Stimulated activated CD4-positive, alpha-beta T cell treated with anti-CD3 and anti-CD28 coated beads, Interleukin-12 subunit alpha, Interleukin-12 subunit beta, amount 100 ng/mL, for 48 hours (primary cell): ENCODE measurements at regions not wholly inside any gene's neighbourhood (a gene's known extent, or its start where the extent isn't known, plus 50 kb on each side); places are given as distances from the start of the nearest gene placed in this dataset.

ENCODE experiments used
- DNase-seq, 3 donors: peaks; one replicate each; pipeline ENCODE4 v3.0.0-alpha.2; 2020; ENCODE audit warnings: low read depth in 2 of 3, low spot score in 1 of 3

DNA sequence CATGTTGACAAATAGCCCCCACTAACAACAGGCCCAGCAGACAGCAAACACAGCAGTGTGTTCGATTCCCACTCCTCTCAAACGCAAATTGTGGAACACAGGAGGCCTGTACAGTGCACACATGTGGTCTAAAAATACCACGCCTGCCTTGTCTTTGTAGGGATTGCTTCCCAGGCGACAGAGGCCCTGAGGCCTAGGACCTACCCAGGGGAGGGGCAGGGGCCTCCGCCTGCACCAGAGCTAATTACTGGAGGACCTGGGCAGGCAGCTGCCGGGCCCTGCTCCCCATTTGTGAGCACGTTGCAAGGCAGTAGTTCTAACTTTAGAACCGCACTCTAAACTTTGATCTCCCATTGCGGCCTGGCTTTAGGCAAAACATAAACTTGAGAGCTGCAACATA lies 316.0 kb downstream of the TXNL1 start:
- DNase-seq, result no peak

DNA sequence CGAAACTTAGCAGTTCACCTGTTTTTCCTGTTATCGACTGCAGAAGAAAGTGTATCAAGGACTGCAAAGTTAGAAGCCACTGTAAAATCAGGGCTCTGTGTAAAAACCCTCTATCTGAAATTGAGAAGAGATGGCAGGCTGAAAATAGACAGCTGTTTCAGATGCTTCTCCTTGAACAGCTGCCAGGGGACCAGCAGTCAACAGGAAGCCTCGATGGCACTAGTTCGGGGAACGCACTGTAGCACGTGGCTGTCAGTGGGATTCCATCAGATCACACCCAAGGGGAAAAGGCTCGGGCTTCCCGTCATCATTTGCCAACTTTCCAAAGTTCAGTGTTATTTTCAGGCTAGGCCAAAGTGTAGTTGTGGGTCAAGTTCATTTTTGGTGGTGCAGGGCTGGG lies 316.9 kb downstream of the TXNL1 start:
- DNase-seq, result no peak

DNA sequence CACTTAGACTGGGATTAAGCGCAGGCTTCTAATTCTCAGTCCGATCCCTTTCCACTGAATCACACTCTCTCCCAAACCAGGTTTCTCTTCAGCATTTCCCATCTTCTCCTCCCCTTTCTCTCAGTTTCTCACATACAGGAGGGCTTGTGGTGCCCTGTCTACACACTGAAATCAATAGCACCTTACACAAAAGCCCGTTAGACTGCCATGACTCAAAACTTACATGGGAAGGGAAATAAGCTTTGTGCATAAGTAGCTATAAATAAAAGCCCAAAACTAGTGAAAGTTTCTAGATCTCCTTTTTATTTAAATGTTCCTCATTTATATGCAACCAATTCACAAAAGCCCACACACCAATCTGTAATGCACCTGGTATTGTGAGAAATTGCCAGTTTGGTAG lies 318.4 kb downstream of the TXNL1 start:
- no peak for DNase-seq

DNA sequence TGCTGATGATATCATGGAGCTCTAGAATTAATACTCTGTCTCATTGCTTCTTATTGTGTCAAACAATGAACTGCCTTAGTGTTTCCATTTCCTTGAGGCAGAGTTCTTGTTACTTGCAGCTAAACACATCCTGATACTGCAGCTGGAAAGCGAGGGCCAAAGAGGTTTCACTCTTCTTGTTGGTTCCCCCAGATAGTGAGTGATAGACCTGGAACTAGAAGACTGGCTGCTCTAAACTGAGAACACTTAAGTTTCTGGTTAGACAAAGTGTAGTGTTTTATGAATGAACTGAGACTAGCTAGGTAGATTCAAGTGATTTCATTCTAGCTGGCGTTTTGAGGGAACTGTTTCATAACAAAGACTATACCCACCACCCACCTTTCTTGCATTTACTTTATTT lies 321.7 kb downstream of the TXNL1 start:
- no peak for DNase-seq

DNA sequence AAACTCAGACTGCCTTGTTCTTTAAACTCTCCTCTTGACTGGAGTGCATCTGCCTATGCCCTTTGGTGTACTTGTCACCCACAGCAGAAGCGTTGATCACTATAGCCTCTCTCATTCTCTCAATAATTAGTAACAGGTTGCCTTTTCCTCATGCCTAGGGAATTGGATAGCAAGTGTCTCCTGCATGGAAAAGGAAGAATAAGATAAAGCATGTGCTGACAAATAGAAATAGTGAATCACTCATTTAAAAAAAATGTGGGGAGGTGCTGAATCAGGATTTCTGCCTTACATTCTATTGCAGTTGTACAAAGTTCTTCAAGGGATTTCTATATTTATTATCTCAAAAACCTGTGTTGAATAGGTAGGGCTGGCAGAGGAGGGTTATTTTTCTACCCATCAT lies 323.0 kb downstream of the TXNL1 start:
- DNase-seq, result no peak

DNA sequence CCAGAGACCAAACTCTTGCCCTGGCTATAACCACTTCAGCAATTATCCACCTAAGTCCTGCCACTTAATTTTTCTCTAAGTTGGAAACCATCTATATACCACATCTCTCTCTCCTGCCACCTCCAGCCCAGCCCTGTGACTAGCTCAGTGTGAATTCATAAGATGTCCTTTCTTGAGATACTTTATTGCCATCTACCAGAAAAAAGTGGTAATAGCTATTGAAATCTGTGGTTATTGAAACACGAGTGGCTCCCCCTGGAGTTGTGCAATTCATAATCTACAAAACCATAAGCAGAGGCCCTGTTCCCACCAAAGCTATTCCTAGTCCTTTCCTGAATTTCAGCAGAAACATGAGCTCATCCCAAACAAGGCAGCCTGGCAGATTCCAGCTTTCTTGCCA lies 324.0 kb downstream of the TXNL1 start:
- no peak for DNase-seq

DNA sequence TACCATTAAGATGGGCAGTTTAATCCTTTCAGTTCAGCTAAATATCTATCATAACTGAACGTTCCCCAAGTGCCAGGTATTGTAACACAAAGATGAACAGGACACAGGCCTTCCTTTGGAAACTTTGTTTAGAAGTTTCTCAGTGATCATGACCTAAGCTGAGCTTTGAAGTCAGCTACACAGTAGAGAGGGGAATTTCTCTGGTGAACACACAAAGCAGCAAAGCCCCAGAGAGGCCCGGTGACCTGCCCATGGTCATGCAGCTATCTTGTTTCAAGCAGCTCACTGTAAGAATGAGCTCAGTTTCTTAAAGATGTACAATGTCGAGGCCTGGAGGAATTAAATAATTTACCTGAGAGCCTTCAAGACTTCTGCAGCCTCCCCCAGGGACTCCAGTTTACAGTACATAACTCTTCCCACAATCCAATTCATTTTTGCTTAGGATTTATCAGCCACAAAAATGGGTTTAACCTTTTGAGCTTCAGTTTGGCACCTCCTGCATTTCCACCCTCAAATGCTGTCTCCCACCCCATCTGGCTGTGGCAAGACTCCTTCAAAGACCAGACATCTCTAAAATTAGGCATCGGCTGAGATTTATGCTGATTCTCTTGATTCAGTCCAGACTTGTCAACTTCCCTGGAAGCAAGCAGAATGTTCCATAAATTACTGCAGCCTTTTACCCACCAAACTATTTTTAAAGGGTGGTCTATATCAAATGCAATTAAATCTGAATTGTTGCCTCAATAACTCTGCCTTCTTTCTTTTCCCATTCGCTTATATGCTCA lies 325.6 kb downstream of the TXNL1 start:
- no peak for DNase-seq

DNA sequence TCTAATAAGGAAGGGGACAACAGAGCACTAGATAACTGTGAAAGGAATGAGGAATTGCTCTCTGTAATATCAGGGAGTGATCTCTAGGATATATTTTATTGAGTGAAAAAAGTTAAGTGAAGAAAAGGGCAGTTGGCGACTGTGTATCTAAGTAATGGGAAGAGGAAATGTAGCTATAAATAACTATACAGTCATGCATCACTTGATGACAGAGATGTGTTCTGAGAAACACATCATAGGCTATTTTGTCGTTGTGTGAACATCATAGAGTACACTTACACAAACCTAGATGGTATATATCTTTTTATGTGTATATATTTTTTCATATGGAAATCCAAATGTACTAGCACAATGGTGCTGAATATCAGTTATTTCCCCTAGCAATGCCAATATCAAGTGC lies 329.3 kb downstream of the TXNL1 start:
- no peak for DNase-seq

DNA sequence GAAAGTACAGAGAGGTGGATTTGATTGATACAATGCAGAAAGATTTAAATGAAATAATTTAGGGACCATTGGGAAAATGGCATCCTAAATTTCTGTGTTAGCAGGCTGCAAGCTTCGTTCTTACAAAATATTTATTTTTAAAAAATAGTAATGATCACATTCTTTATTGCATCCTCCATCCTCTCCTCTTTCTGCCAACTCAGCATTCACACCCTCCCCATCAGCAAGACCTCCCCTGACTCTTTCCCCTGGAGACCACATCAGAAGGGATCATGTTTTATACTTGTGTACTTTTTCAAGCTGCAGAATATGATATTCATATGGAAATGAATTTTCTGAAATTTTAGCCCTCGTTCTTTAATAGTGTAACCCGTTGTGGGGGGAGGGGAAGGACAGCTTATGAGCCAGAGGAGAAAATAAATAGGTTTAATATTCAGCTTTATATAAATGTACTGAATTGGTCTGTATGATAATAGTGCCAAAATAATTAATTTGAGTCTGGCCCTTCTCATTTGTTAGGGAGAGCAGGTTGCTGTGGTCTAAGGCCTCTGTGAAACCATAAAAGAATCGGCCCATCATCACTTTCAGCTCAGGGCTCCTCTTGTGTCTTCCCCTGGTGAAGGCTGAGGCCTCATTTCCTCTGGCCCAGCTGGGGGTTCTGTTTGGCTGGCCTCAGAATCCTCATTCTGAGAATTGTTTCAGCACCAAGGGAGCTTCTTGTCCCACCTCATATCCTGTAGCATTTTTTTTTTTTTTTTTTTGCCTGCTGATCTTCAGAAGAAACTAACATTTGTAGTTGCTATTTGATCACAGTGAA lies 330.8 kb downstream of the TXNL1 start:
- no peak for DNase-seq

DNA sequence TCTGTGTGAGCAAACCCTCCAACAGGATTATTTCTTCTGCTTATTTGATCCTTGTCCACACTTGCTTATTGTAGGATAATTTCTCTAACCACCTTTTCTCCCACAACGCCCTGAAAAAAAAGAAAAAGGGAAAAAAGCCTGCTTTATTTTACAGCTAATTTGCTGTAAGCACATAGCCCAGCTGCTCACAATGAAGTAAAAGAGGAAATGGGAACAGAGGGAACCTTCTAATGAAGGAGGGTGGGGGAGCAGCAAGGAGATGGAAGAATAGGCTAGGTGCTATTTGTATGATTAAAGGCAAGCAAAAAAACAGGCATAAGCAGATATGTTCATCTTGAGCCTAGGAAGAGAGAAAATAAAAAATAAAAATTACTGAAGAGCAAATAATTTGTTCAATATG lies 331.6 kb downstream of the TXNL1 start:
- DNase-seq, result no peak

DNA sequence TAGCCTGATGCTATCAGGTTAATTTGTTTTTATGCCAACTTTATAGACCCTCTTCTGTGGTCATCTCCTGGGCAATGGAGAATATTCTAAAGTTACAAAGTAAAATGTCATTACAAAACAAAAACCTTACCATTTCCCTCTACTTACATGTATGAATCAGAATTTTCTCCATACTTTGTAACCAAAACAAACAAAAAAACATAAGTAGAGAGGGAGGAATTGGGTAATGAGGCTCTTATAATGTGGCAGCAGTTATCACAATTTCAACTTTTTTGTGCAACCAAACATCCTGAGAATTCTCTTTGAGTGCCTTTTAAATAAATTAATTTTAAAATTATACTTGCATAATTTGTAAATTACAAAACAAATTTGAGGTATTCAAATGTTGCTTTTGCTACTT lies 332.8 kb downstream of the TXNL1 start:
- DNase-seq, result no peak

DNA sequence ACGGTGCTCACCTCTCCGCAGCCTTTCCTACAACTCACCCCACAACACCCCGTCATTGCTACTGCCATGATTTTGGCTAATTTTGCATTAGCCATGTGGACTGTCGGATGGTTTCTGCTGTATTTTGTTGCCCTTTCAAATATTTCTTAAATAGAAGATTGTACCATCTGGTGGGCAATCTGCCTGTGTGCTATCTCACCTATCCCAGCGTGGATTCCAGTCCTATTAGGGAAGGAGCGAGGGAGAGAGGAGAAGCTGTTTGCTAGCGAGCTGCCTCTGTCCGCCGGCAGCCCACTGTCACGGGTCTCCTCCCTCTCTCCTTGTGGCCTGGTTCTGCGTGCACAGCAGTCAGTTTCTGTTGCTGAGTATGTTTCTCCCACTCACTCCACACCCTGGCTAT lies 336.2 kb downstream of the TXNL1 start:
- DNase-seq, result no peak

DNA sequence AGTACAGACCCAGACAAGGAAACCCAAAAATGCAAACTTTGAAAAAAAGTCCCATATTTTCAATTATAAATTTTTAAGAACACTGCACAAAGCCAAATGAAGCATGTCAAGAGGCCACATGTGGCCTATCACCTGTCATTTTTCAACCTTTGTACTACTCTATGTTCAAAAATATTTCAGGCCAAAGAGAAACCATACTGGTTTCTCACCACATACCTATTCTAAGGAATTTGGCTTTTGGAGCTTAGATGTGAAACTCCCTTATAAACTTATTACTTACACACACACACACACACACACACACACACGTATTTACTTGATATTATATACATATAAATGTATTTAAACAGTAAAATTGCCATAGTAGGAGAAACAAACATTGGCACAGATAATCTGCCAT lies 338.7 kb downstream of the TXNL1 start:
- DNase-seq, result no peak

DNA sequence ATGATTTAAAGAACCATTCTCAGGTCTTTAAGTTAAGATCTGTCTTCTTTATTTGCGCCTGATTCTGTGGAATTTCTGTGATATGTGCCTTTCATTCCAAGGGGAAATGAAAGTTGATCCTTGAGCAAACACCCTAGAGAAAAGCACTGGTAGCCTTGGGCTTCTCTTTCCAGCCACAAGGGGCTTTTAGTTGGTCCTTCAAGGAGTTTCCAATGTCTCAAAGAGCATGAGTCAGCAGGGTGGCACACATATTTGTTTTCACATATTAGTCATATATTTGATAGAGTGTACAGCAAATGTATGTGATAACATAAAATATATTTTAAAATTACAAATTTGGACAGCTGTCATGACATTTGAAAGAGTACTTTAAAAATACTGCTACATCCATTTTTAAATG lies 339.5 kb downstream of the TXNL1 start:
- DNase-seq, result no peak

DNA sequence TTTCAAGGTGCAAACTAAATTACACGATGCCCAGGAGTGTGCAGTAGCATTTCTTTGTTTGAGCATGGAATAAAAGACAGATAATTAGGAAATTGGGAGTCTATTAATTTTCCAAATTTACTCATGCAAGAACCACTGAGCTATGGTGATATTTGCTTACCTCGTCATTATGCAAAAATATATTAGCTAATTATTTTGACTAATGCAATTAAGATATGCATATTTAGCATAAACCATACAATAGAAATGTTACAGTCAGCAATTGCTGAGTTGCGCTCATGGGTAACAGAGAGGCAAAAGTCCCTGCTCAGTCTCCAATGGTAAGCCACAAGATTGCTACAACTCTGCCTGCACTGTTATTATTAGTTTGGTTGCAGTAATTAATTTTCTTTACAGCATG lies 342.0 kb downstream of the TXNL1 start:
- no peak for DNase-seq

DNA sequence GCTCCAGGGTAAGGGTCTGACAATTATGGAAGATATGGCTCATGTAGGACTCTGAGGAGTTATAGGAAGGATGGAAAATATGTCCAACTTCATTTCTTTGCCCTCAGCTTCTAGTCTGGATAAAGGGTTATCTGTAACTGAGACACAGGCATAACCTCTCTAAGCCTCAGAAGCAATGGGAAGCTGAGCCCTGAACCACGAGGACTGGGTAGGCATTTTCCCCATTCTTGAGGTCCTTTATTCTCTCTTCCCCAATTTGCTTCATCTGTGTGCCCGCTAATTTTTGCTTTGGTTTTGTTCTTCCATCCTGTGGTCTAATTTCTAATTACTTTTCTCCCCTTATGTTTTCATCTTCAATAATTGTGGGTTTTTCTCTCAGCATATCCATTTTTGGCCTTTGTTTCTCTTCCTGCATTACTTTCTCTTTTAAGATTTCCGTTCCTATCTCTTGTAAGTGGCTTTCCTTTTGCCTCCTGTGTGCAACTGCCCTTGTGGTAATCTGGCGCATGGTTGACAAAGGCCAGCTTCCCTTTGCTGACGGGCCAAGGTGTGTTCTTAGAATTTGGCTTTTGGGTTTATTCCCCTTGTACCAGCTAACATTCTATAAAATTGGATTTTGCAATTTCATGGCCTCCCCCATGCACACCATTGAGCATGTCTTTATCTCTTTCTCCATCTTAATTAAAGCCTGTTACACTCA lies 343.8 kb downstream of the TXNL1 start:
- DNase-seq, result no peak

DNA sequence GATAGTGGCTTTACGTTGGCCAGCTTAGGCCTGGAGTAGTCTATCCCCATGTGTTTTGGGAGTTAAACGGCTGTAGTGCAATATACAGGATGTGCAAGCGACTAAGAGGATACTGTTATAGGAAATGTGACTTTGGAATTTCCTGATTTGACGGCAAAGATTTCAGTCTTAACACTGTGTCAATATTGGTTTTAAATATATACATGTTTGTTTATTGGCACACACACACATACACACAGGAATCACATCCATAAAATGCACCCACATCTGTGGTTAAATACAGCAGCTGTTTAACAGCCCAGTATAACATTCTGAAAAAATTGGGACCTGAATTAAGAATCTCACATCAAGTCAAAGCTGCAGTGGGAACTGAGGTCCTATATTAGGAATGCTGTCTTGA lies 347.1 kb downstream of the TXNL1 start:
- DNase-seq, result no peak

DNA sequence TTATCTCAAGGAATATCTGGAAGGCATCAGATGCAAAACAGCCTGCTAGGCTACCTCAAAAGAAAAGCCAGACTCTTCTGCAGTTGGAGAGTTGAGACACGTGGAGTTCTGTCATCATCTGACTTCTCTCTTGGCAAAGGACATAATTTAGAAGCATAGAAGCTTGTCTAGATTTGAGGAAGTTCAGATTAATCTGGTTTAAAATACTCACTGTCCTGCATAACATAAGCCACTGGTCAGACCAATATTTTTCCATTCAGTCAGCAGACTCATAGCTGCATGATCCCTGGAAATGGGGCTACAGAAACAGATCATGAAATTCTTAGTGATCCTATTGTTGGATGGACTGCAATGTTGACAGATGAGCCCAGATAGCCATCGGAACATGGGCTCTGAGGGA lies 349.0 kb downstream of the TXNL1 start:
- no peak for DNase-seq

DNA sequence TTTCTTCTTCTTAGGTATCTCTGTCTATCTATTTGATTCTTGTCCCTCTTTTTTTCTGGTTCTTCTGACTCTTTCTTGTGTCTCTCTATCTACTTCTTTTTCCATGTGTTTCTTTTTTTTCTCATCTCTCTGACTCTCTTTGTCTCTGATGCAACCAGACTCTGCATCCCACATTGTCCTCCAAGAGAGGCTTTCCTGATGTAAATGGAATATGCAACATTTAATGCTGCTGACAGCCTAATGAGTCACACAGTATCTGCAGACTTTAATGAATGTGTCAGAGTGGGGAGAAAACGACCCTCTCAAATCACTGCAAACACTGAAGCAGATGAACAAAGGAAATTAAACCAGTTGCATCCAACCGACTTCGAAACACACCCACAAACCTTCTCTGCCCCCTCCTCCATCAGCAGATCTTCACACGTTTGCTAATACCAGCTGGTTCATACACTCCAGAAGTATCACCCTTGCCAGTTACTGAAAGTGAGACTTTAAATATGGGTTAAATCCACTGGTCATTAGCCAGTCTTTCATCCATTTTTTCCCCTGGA lies 351.5 kb downstream of the TXNL1 start:
- DNase-seq, result no peak

DNA sequence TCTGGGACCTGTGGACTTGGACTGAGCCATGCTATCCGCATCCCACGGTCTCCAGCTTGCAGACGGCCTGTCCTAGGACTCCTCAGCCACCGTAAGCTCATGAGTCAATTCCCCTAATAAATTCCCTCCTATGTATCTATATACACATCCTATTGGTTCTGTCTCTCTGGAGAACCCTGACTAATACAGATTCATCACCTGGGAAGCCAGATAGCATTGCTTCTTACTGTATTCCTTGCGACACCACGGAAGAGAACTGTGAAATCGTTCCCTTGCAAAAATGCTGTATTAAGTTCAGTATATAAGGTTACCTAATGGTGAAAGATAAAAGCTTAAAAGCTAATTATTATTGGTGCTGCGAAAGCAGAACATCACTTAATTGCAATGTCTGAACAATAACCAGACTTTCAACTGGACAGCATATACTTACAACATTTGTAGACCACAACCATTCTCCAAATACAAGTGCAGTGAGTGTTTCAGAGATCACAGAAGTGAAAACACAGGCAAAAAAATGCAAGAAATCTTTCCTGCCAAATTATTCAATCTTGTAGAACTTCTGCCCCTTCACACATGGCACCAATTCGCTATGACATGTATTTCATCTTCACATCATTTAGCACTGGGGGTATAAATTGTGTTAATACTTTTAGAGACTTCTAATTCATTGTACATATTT lies 352.9 kb downstream of the TXNL1 start:
- DNase-seq, result no peak

DNA sequence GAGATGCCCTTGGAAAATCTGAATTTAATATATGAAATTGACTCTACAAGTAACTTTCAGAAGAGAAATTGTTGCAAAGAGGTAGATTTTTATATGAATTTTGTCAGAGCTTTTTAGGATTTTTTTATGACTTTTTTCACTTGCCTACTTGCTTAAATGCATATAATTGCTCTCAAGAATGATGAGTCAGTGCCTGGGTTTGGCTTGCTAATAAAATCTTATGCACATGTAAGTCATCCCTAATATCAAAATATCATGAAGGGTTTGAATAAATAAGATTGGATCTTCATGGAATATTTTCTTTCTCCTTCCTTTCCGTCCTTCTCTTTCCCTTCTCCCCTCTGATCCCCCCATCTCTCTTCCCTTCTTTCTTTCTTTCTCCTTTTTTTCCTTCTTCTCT lies 354.1 kb downstream of the TXNL1 start:
- DNase-seq, result no peak
